ENCODE measurements at regions not wholly inside any gene's neighbourhood (a gene's known extent, or its start where the extent isn't known, plus 50 kb on each side); places are given as distances from the start of the nearest gene placed in this dataset.

- no peak for DNase-seq
Measured at GRCh38 chr17:52336796-52337195, 178.3 kb upstream of the CA10 start.

GRCh38 chr17:52306314-52306713 lies 147.8 kb upstream of the CA10 start:
- no peak for DNase-seq

GRCh38 chr17:52298881-52299280 lies 140.4 kb upstream of the CA10 start:
- DNase-seq, result no peak

- DNase-seq, result peak; percentile 11
Measured at GRCh38 chr17:52297230-52298010, 138.9 kb upstream of the CA10 start.

- DNase-seq, result no peak
Measured at GRCh38 chr17:52294301-52294700, 135.8 kb upstream of the CA10 start.

- DNase-seq, result no peak
Measured at GRCh38 chr17:52287611-52288010, 129.1 kb upstream of the CA10 start.

GRCh38 chr17:52283872-52284271 lies 125.4 kb upstream of the CA10 start:
- no peak for DNase-seq

GRCh38 chr17:52276381-52277008 lies 118.0 kb upstream of the CA10 start:
- no peak for DNase-seq

GRCh38 chr17:52271781-52272180 lies 113.3 kb upstream of the CA10 start:
- DNase-seq, result no peak

- DNase-seq, result no peak
Measured at GRCh38 chr17:52255347-52255746, 96.8 kb upstream of the CA10 start.

GRCh38 chr17:52244689-52245088 lies 86.2 kb upstream of the CA10 start:
- DNase-seq, result no peak

- no peak for DNase-seq
Measured at GRCh38 chr17:52242268-52242667, 83.8 kb upstream of the CA10 start.

GRCh38 chr17:52237151-52237550 lies 78.6 kb upstream of the CA10 start:
- no peak for DNase-seq

- no peak for DNase-seq
Measured at GRCh38 chr17:52235516-52235915, 77.0 kb upstream of the CA10 start.

- no peak for DNase-seq
Measured at GRCh38 chr17:52233632-52234031, 75.1 kb upstream of the CA10 start.

GRCh38 chr17:52233176-52233575 lies 74.7 kb upstream of the CA10 start:
- DNase-seq, result no peak

GRCh38 chr17:52228823-52229222 lies 70.3 kb upstream of the CA10 start:
- no peak for DNase-seq

GRCh38 chr17:52227926-52228325 lies 69.4 kb upstream of the CA10 start:
- no peak for DNase-seq

GRCh38 chr17:52213451-52213850 lies 54.9 kb upstream of the CA10 start:
- no peak for DNase-seq

GRCh38 chr17:52212851-52213250 lies 54.3 kb upstream of the CA10 start:
- no peak for DNase-seq

- no peak for DNase-seq
Measured at GRCh38 chr17:52209507-52209906, 51.0 kb upstream of the CA10 start.
